BLaER1 treated with 17β-estradiol and CSF1 and Interleukin-3, amounts not matched to agents 10 nM and 100 nM (cell line): ENCODE measurements at regions not wholly inside any gene's neighbourhood (a gene's known extent, or its start where the extent isn't known, plus 50 kb on each side); places are given as distances from the start of the nearest gene placed in this dataset.

Source experiments
- H3K27ac ChIP-seq, 11 experiments: shearing (Covaris generic); formaldehyde crosslinking; 2 replicates each; pipeline ENCODE4 v1.8.1; 2022
- H3K27me3 ChIP-seq, 11 experiments: shearing (Covaris generic); formaldehyde crosslinking; 2 replicates each; pipeline ENCODE4 v1.8.1; 2022
- H3K36me3 ChIP-seq, 11 experiments: shearing (Covaris generic); formaldehyde crosslinking; 2 replicates each; pipeline ENCODE4 v1.8.1; 2022
- H3K4me1 ChIP-seq, 10 experiments: shearing (Covaris generic); formaldehyde crosslinking; 2 replicates each; pipeline ENCODE4 v1.8.1; 2022
- H3K4me2 ChIP-seq, 11 experiments: shearing (Covaris generic); formaldehyde crosslinking; 2 replicates each; pipeline ENCODE4 v1.8.1; 2022
- H3K4me3 ChIP-seq, 10 experiments: shearing (Covaris generic); formaldehyde crosslinking; 2 replicates each; pipeline ENCODE4 v1.8.1; 2022
- H3K9ac ChIP-seq, 11 experiments: shearing (Covaris generic); formaldehyde crosslinking; 2 replicates each; pipeline ENCODE4 v1.8.1; 2022
- H3K9me3 ChIP-seq, 11 experiments: shearing (Covaris generic); formaldehyde crosslinking; replicated peaks in 1 of 11; 2 replicates each; pipeline ENCODE4 v1.8.1; 2022
- H4K20me1 ChIP-seq, 11 experiments: shearing (Covaris generic); formaldehyde crosslinking; 2 replicates each; pipeline ENCODE4 v1.8.1; 2022
- Cebpa-rat ChIP-seq, 11 experiments: shearing (Covaris generic); IDR thresholded peaks; 2 replicates each; pipeline ENCODE4 v1.8.1; 2022

- no peak overlapping the region for H3K27ac ChIP-seq
Measured at GRCh38 chr7:84837405-84837804, 349.5 kb downstream of the SEMA3D start.

GRCh38 chr7:84829719-84830118 is 357.1 kb downstream of the SEMA3D start:
- TF ChIP-seq Cebpa-rat (IDR thresholded peaks at IDR 0.05): no peak

More at GRCh38 chr7:84837405-84837804, 349.5 kb downstream of the SEMA3D start:
- Histone ChIP-seq H3K4me2 (no peak overlapping the region), H4K20me1 (no peaks in the 10 kb centered on the region), H3K4me1 (no peaks in the 10 kb centered on the region), H3K4me3 (no peak overlapping the region), H3K36me3 (no peaks in the 10 kb centered on the region), H3K9ac (no peak overlapping the region), H3K9me3 (no peaks in the 10 kb centered on the region), H3K27me3 (no peaks in the 10 kb centered on the region)
- TF ChIP-seq Cebpa-rat (IDR thresholded peaks at IDR 0.05): no peak

GRCh38 chr7:84824057-84824651 is 362.7 kb downstream of the SEMA3D start:
- TF ChIP-seq Cebpa-rat (IDR thresholded peaks at IDR 0.05): no peak
- H3K9me3 ChIP-seq: no peaks in the 10 kb centered on the region
- no peak overlapping the region for H3K9ac ChIP-seq
- H3K4me1 ChIP-seq: peaks cover 0 to 23% (median 7%) of the 10 kb centered on the region in 10 experiments; a peak in 10 of 20 replicates
- H3K36me3 ChIP-seq: no peaks in the 10 kb centered on the region
- H4K20me1 ChIP-seq: no peaks in the 10 kb centered on the region
- H3K4me2 ChIP-seq: peak overlapping the region in 2 of 11 experiments; percentile 2 to 21; a peak in 5 of 22 replicates
- H3K27ac ChIP-seq: no peak overlapping the region
- H3K4me3 ChIP-seq: no peak overlapping the region
- no peaks in the 10 kb centered on the region for H3K27me3 ChIP-seq

More at GRCh38 chr7:84829719-84830118, 357.1 kb downstream of the SEMA3D start:
- Histone ChIP-seq H3K4me1 (peaks cover 0 to 9% (median 0%) of the 10 kb centered on the region in 10 experiments; a peak in 3 of 20 replicates), H3K4me3 (no peak overlapping the region), H3K9ac (no peak overlapping the region), H3K9me3 (no peaks in the 10 kb centered on the region), H3K36me3 (no peaks in the 10 kb centered on the region), H3K27ac (no peak overlapping the region), H3K4me2 (no peak overlapping the region), H4K20me1 (no peaks in the 10 kb centered on the region), H3K27me3 (no peaks in the 10 kb centered on the region)

- Histone ChIP-seq H3K4me1 (peaks cover 0 to 23% (median 7%) of the 10 kb centered on the region in 10 experiments; a peak in 10 of 20 replicates), H3K4me3 (no peak overlapping the region), H3K4me2 (peak overlapping the region in 6 of 11 experiments; percentile 2 to 23 (median 17); a peak in 8 of 22 replicates), H3K9me3 (no peaks in the 10 kb centered on the region), H3K36me3 (no peaks in the 10 kb centered on the region), H3K27me3 (no peaks in the 10 kb centered on the region), H3K9ac (no peak overlapping the region), H3K27ac (no peak overlapping the region), H4K20me1 (no peaks in the 10 kb centered on the region)
- no peak for TF ChIP-seq Cebpa-rat (IDR thresholded peaks at IDR 0.05)
Measured at GRCh38 chr7:84823530-84823929, 363.3 kb downstream of the SEMA3D start.

- Histone ChIP-seq H3K9me3 (no peaks in the 10 kb centered on the region), H3K4me3 (no peak overlapping the region), H4K20me1 (no peaks in the 10 kb centered on the region), H3K27ac (no peak overlapping the region), H3K4me2 (peak overlapping the region in 5 of 11 experiments; percentile 4 to 23 (median 16); a peak in 7 of 22 replicates), H3K4me1 (peaks cover 0 to 23% (median 7%) of the 10 kb centered on the region in 10 experiments; a peak in 10 of 20 replicates), H3K27me3 (no peaks in the 10 kb centered on the region), H3K36me3 (no peaks in the 10 kb centered on the region), H3K9ac (no peak overlapping the region)
- TF ChIP-seq Cebpa-rat (IDR thresholded peaks at IDR 0.05): no peak
Measured at GRCh38 chr7:84822941-84823510, 363.8 kb downstream of the SEMA3D start.

- TF ChIP-seq Cebpa-rat (IDR thresholded peaks at IDR 0.05): no peak
Measured at GRCh38 chr7:84821671-84822534, 365.0 kb downstream of the SEMA3D start.

GRCh38 chr7:84820481-84820880 is 366.4 kb downstream of the SEMA3D start:
- TF ChIP-seq Cebpa-rat (IDR thresholded peaks at IDR 0.05): no peak
- H3K4me2 ChIP-seq: no peak overlapping the region

More at GRCh38 chr7:84821671-84822534, 365.0 kb downstream of the SEMA3D start:
- H3K9me3 ChIP-seq: no peaks in the 10 kb centered on the region
- H3K4me2 ChIP-seq: no peak overlapping the region
- no peak overlapping the region for H3K4me3 ChIP-seq
- H3K9ac ChIP-seq: no peak overlapping the region
- H3K4me1 ChIP-seq: peaks cover 0 to 20% (median 7%) of the 10 kb centered on the region in 10 experiments; a peak in 10 of 20 replicates
- no peaks in the 10 kb centered on the region for H3K27me3 ChIP-seq
- no peaks in the 10 kb centered on the region for H4K20me1 ChIP-seq
- H3K36me3 ChIP-seq: no peaks in the 10 kb centered on the region
- H3K27ac ChIP-seq: no peak overlapping the region

GRCh38 chr7:84817016-84817415 is 369.8 kb downstream of the SEMA3D start:
- Histone ChIP-seq H3K4me2 (no peak overlapping the region), H3K9me3 (no peaks in the 10 kb centered on the region), H3K27ac (no peak overlapping the region), H3K27me3 (no peaks in the 10 kb centered on the region), H3K36me3 (no peaks in the 10 kb centered on the region), H3K4me1 (no peaks in the 10 kb centered on the region), H4K20me1 (no peaks in the 10 kb centered on the region), H3K4me3 (no peak overlapping the region), H3K9ac (no peak overlapping the region)
- no peak for TF ChIP-seq Cebpa-rat (IDR thresholded peaks at IDR 0.05)

More at GRCh38 chr7:84820481-84820880, 366.4 kb downstream of the SEMA3D start:
- H3K9ac ChIP-seq: no peak overlapping the region
- H3K27me3 ChIP-seq: no peaks in the 10 kb centered on the region
- no peak overlapping the region for H3K4me3 ChIP-seq
- H3K27ac ChIP-seq: no peak overlapping the region
- no peaks in the 10 kb centered on the region for H3K9me3 ChIP-seq
- no peaks in the 10 kb centered on the region for H3K36me3 ChIP-seq
- H4K20me1 ChIP-seq: no peaks in the 10 kb centered on the region
- H3K4me1 ChIP-seq: peaks cover 0 to 14% (median 7%) of the 10 kb centered on the region in 10 experiments; a peak in 9 of 20 replicates

GRCh38 chr7:84813376-84813775 is 373.5 kb downstream of the SEMA3D start:
- no peak overlapping the region for H3K27ac ChIP-seq
- H3K27me3 ChIP-seq: no peaks in the 10 kb centered on the region
- TF ChIP-seq Cebpa-rat (IDR thresholded peaks at IDR 0.05): no peak
- no peak overlapping the region for H3K9ac ChIP-seq
- no peaks in the 10 kb centered on the region for H3K9me3 ChIP-seq
- H3K4me1 ChIP-seq: no peaks in the 10 kb centered on the region
- H3K4me3 ChIP-seq: no peak overlapping the region
- H3K36me3 ChIP-seq: no peaks in the 10 kb centered on the region
- no peak overlapping the region for H3K4me2 ChIP-seq
- no peaks in the 10 kb centered on the region for H4K20me1 ChIP-seq
